COLO829 (cell line): ENCODE measurements at regions not wholly inside any gene's neighbourhood (a gene's known extent, or its start where the extent isn't known, plus 50 kb on each side); places are given as distances from the start of the nearest gene placed in this dataset.
"Not testable (repeated sequence)": the region's sequence is repeated elsewhere in the genome, so short reads cannot be mapped to it uniquely, and the experiment has no call there.

Experiments used
- DNase-seq: peaks from one replicate; pipeline ENCODE4 v3.0.0; 2012; ENCODE audit warnings: low spot score

DNA sequence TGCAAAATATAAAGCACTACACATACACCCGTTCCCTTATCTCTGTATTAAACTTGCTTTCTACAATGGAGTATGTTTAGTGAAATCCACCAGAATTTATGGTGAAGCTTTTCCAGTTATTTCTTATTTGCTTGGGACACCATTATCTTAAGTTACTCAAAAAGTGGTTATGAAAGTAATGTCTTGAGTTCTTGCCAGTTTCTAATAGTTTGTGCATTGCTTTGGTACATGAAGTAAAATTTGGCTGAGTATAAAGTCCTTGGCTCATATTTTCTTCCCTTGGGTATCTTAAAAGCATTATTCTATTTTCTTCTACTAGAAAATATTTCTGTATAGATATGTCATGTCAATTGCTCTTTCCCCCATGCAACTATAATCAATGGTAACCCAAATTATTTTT is 85.2 kb downstream of the POLR1F start:
- DNase-seq: no peak

DNA sequence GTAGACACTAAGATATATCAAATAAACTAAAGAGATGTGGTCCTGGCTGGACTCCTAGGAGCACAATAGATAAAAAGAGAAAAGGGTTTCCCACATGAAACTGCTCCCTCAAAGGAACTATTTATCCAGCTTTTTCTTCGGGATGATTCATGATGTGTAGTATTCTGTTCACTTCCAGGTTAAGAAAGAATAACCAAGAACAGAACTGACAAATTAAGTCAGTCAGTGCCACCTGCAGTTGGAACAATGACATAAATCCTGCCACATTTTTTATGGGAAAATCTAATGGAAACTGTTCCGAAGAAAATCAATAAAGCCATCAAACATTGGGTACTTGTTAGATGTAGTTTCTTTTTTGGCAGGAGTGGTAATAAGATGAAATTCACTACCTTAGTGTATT is 87.1 kb downstream of the POLR1F start:
- DNase-seq: peak; percentile 49

DNA sequence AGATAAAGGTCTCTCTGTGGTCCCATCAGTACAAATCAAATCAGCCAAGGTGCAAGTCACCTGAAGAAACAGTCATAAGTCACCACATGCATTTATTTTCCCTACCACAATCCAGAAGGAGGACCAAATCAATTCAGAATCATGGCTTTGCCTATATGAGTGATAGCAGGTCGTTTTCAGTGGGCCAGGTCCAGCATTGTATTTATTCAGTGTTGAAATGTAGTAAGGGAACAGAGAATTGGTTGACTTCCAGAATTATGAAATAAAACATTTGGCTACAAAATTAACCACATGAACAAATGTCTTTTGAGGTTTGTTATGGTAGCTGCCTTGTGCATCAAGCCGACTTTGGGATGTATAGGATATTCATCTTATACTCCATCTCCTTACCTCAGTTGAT is 88.4 kb downstream of the POLR1F start:
- DNase-seq: no peak

DNA sequence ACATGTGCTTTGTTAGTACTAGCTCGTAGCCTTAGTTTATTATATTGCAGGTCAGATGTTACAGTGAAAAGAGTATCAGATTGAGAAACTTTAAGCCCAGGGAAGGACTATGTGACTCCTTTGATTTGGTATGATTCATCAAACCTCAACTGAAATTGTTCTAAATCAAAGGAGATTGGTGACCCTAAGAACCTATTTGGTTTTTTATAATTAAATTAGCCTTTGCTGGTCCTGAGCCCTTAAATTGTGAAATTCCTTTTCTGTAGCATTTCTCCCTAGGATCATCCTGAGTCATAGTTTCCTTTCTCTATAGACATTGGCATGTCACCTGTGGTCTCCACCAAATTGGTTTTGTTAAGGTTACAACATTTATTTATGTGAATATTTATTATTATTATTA is 89.7 kb downstream of the POLR1F start:
- DNase-seq: no peak

- no peak for DNase-seq
Measured at GRCh38 chr7:19617901-19618300, 90.9 kb downstream of the POLR1F start.

- no peak for DNase-seq
Measured at GRCh38 chr7:19610194-19610943, 98.5 kb downstream of the POLR1F start.

DNA sequence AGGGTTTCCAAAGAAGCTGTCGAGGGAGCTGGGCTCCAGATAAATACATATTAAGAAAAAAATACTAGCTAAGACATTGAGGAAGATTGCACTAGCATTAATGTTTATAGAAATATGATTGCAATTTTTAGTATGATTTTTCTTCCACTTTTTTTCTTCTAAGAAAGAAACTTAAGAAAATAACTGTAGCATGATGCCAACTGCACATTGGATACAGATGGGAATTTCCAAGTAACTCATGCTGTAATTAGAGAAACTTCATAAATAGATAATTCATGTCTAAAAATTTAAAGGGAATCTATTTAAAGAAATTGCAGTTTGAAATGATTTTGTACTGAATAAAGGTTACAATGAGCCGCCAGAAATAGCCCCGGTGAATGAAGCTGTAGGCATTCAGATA is 119.4 kb downstream of the POLR1F start:
- DNase-seq: no peak

GRCh38 chr7:19587291-19587690 is 121.5 kb downstream of the POLR1F start:
- DNase-seq: no peak

DNA sequence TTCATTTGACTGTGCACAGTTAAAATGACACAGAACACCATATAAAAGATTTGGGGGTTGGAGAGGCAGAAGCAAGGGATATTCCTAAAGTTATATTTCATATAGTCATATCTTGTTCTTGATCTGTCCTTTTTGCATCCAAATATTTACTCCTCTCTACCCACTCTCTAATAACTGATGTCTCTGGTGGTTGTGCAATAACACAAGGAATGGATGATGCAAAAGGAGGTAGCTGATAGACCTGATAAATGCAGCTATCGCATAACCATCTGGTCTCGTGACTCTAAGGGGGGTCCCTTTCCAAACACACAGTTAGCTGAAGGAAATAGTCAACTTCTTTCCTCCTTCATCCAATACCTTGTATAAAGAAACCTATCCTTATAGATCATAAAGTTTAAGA is 123.1 kb downstream of the POLR1F start:
- DNase-seq: no peak

DNA sequence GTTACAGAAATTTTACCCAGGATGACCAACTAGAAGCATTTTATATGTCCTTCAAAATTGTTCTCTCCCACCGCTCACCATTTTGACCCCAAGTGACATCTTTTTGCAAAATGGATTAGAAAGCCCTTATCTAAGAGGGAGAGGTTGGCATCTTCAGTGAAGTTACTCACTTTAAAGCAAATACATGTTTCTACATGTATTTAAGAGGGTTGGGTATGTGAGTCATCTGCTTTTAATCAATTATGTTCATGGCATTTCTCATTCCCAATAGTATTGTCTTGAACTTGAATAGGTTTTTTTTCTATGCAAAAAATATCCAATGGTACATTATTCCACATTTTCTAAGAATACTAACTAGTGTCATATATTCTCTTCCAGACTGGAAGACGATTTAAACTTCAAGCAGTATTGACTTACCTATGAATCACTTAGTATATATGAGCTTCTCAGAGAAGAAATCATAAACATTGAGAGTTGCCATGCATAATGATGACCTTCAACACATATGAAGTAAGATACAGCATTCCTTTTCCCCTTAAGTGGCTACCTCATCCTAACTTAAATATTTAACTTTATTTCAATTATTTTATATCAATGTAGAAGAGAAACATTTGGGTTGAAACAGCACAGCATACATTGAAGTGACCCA is 132.8 kb downstream of the POLR1F start:
- DNase-seq: no peak

DNA sequence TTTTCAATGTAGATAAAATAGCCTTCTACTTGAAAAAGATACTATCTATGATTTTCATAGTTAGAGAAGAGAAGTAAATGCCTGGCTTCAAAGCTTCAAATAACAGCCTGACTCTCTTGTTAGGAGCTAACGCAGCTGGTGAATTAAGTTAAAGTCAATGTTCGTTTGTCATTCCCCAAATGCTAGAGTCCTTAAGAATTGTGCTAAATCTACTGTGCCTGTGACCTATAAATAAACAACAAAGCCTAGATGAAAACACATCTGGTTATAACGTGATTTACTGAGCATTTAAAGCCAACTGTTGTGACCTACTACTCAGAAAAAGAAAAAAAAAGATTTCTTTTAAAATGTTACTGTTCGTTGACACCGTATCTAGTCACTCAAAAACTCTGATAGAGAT is 134.7 kb downstream of the POLR1F start:
- DNase-seq: no peak

GRCh38 chr7:19572566-19572965 is 136.3 kb downstream of the POLR1F start:
- DNase-seq: no peak

DNA sequence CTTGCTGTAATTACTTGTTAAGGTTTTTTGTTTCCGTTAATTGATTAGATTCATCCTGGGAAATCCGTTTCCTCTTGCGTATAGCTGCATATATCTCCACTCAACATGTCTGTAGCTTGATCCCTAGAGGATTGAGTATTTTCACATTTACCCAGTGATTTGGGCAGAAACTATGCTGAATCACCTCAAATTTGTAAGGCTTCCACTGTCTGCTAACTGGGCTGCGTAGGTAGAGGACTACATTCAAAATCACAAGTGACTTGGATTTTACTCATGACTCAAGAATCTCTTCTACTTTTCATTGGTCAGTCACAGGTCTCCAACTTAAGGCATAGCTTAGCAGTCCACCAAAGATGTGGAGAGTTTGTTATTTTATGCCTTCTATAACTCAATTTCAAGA is 141.8 kb downstream of the POLR1F start:
- DNase-seq: no peak

- DNase-seq: no peak
Measured at GRCh38 chr7:19565602-19566001, 143.2 kb downstream of the POLR1F start.

DNA sequence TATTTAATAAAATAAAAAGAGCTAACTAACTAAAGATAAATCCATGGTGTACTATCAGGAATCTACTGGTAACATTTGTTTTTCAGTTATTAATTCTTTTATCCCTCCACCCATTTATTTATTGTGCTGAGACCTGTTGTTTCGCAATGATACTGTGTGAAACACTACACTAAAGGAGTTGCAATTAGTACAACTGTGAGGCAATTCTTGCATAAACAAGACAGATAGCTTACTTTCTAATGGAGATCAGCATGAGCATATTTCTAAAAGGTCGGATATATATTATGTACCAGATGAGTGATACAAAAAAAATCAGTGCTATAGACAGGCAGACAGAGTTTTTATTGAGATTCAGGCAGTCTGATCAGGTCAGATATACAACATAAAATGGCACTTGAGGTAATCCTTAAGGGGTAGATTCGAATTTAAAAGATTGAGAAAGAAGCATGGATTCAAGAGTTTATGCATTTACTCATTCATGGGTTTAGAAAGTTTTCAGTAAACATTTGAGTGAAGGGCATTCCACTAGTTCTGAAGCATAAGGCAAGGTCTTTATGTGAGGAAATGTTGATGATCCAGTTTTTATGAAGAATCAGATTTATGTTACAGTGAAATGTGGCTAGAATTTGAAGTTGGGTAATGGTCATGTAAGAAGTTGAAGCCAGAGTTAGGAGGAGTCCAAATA is 147.6 kb downstream of the POLR1F start:
- DNase-seq: no peak

GRCh38 chr7:19560111-19560883 is 148.5 kb downstream of the POLR1F start:
- DNase-seq: peak; percentile 74

DNA sequence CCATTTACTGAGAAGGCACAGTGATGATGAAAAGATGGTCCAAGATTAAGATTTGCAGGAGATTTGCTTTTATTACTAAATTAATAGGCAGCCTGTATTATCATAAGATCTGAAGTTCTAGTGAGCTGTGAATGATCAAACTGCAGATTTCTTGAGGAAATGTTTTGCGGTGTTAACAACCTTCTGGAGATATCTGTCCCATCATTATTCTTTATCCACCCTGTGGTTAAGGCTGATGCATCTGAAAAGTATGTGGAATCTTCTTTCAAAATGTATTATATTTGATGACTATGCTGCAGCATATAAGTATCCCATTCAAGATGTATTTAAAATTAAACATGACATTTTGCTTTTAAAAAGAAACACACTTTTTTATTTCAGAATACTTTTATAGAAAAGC is 150.3 kb downstream of the POLR1F start:
- peak; percentile 25 for DNase-seq

GRCh38 chr7:19557726-19558465 is 150.9 kb downstream of the POLR1F start:
- DNase-seq: no peak

DNA sequence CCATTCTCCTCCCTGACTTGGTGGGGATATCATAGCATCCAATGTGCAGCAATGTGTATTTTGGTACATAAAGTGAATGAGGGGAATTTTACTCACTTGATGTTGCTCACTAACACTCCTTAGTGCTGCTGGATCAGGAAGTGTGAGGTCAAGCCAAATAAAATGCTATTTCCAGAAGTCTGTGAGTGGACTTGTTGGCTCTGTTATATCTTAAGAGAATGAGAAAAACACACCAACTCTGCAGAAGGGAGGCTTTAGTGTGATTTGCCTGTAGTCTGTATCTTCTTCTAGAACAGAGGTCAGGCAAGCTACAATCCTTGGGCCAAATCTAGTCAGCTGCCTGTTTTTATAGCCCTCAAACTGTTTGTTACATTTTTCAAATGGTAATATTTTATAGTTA is 154.3 kb downstream of the POLR1F start:
- DNase-seq: no peak

GRCh38 chr7:19552576-19552975 is 156.3 kb downstream of the POLR1F start:
- DNase-seq: no peak

DNA sequence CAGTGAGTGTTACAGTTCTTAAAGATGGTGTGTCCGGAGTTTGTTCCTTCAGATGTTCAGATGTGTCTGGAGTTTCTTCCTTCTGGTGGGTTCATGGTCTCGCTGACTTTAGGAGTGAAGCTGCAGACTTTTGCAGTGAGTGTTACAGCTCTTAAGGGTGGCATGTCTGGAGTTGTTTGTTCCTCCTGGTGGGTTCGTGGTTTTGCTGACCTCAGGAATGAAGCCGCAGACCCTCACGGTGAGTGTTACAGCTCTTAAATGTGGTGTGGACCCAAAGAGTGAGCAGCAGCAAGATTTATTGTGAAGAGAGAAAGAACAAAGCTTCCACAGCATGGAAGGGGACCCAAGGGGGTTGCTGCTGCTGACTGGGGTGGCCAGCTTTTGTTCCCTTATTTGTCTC is 159.6 kb downstream of the POLR1F start:
- DNase-seq: not testable (repeated sequence)

GRCh38 chr7:19537942-19538401 is 170.9 kb downstream of the POLR1F start:
- peak; percentile 56 for DNase-seq
